ENCODE measurements at regions not wholly inside any gene's neighbourhood (a gene's known extent, or its start where the extent isn't known, plus 50 kb on each side); places are given as distances from the start of the nearest gene placed in this dataset.

DNA sequence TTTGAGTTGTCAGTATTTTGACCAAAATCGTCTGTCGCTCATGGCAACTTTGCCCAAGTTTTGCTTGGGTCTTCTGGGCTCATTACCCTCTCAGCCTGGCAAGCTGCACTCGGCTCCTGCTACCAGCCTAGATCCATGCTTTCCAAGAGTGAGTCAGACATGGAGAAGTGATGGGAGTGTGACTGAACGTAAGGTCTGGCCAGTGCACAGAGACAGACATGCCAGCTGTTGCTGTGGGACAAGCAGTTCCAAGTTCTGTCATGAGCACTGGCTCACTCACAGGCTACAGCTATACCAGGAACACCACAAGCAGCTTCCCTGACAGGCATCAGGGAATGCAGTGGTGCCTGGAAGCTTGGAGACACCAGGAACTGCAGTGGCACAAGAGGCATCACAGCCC, 338.9 kb downstream of the KDM5D start:
- TF ChIP-seq, protein P1, sequence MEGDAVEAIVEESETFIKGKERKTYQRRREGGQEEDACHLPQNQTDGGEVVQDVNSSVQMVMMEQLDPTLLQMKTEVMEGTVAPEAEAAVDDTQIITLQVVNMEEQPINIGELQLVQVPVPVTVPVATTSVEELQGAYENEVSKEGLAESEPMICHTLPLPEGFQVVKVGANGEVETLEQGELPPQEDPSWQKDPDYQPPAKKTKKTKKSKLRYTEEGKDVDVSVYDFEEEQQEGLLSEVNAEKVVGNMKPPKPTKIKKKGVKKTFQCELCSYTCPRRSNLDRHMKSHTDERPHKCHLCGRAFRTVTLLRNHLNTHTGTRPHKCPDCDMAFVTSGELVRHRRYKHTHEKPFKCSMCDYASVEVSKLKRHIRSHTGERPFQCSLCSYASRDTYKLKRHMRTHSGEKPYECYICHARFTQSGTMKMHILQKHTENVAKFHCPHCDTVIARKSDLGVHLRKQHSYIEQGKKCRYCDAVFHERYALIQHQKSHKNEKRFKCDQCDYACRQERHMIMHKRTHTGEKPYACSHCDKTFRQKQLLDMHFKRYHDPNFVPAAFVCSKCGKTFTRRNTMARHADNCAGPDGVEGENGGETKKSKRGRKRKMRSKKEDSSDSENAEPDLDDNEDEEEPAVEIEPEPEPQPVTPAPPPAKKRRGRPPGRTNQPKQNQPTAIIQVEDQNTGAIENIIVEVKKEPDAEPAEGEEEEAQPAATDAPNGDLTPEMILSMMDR (IDR thresholded peaks at IDR 0.05) = no peak
- ATAC-seq = no peak
- Histone ChIP-seq H3K27me3 (ENCODE audit: control insufficient read depth, insufficient read depth, low read length) (no peaks in the 10 kb centered on the region), H3K36me3 (ENCODE audit: control insufficient read depth, insufficient read depth, low read length) (no peaks in the 10 kb centered on the region), H3K4me1 (ENCODE audit: control insufficient read depth, insufficient read depth, low read length) (no peaks in the 10 kb centered on the region), H3K4me3 (ENCODE audit: low read length) (no peak overlapping the region), H3K9me3 (ENCODE audit: control insufficient read depth, insufficient read depth, low read length) (no peaks in the 10 kb centered on the region), H3K27ac (ENCODE audit: low read length) (no peak overlapping the region)
- intact Hi-C loops (cut with micrococcal nuclease) = no loop called here
- H3K4me3 Mint-ChIP-seq = no peak overlapping the region
- no peak overlapping the region for H3K27ac Mint-ChIP-seq
- 80% methylated on average over 4 of the region's 4 CpGs for WGBS (ENCODE audit: insufficient coverage)
- no peak for DNase-seq
- H3K4me1 Mint-ChIP-seq = no peaks in the 10 kb centered on the region
- H3K9me3 Mint-ChIP-seq = no peaks in the 10 kb centered on the region
- no peaks in the 10 kb centered on the region for H3K36me3 Mint-ChIP-seq
- H3K27me3 Mint-ChIP-seq (ENCODE audit: low read depth in 2 of 2) = no peaks in the 10 kb centered on the region

DNA sequence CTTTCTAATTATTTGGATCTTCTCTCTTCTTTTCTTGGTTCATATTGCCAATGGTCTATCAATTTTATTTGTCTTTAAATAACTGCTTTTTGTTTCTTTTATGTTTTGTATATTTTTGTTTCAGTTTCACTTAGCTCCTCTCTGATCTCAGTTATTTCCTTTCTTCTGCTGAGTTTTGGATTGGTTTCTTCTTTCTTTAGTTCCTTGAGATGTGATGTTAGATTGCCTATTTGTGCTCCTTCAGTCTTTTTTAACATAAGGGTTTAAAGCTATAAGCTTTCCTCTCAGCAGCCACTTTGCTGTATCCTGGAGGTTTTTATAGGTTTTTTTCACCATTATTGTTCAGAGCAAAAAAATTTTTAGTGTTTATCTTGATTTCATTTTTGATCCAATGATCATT, 351.6 kb downstream of the KDM5D start:
- no peaks in the 10 kb centered on the region for H3K36me3 Mint-ChIP-seq
- ATAC-seq (no peak), DNase-seq (peak in 1 of 2 donors; percentile 3)
- peaks cover 0 to 3% of the 10 kb centered on the region in 2 donors for H3K9me3 Mint-ChIP-seq
- peak overlapping the region in 1 of 2 donors; percentile 68 for H3K27ac Mint-ChIP-seq
- TF ChIP-seq, protein P1 (IDR thresholded peaks at IDR 0.05) = no peak
- intact Hi-C loops (cut with micrococcal nuclease) = no loop called here
- Histone ChIP-seq H3K4me1 (ENCODE audit: control insufficient read depth, insufficient read depth, low read length) (no peaks in the 10 kb centered on the region), H3K27ac (ENCODE audit: low read length) (no peak overlapping the region), H3K9me3 (ENCODE audit: control insufficient read depth, insufficient read depth, low read length) (no peaks in the 10 kb centered on the region), H3K36me3 (ENCODE audit: control insufficient read depth, insufficient read depth, low read length) (no peaks in the 10 kb centered on the region), H3K27me3 (ENCODE audit: control insufficient read depth, insufficient read depth, low read length) (no peaks in the 10 kb centered on the region), H3K4me3 (ENCODE audit: low read length) (no peak overlapping the region)
- H3K4me1 Mint-ChIP-seq = peaks cover 0 to 7% of the 10 kb centered on the region in 2 donors
- H3K4me3 Mint-ChIP-seq = no peak overlapping the region
- H3K27me3 Mint-ChIP-seq (ENCODE audit: low read depth in 2 of 2) = no peaks in the 10 kb centered on the region

DNA sequence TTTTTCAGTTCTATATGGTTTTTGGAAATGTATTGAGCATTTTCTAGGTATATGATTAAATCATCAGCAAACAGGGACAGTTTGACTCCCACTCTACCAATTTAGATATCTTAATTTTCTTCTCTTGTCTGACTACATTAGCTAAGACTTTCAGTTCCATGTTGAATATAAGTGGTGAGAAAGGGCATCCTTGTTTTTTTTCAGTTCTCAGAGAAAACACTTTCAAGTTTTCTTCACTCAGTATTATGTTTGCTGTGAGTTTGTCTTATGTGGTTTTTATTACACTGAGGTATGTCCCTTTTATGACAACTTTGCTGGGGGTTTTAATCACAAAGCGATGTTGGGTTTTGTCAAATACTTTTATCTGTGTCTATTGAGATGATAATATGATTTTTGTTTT, 352.6 kb downstream of the KDM5D start:
- TF ChIP-seq, protein P1 (IDR thresholded peaks at IDR 0.05) = no peak
- Histone ChIP-seq H3K9me3 (ENCODE audit: control insufficient read depth, insufficient read depth, low read length) (no peaks in the 10 kb centered on the region), H3K4me3 (ENCODE audit: low read length) (no peak overlapping the region), H3K27ac (ENCODE audit: low read length) (no peak overlapping the region), H3K27me3 (ENCODE audit: control insufficient read depth, insufficient read depth, low read length) (no peaks in the 10 kb centered on the region), H3K36me3 (ENCODE audit: control insufficient read depth, insufficient read depth, low read length) (no peaks in the 10 kb centered on the region), H3K4me1 (ENCODE audit: control insufficient read depth, insufficient read depth, low read length) (no peaks in the 10 kb centered on the region)
- Mint-ChIP-seq H3K27ac (no peak overlapping the region), H3K36me3 (no peaks in the 10 kb centered on the region), H3K27me3 (ENCODE audit: low read depth in 2 of 2) (no peaks in the 10 kb centered on the region), H3K4me3 (no peak overlapping the region), H3K4me1 (peaks cover 0 to 7% of the 10 kb centered on the region in 2 donors), H3K9me3 (peaks cover 0 to 3% of the 10 kb centered on the region in 2 donors)
- ATAC-seq = no peak
- no CpG with 5 or more reads among the region's 1 CpG for WGBS (ENCODE audit: insufficient coverage)
- DNase-seq = peak in 1 of 2 donors; percentile 19
- intact Hi-C loops (cut with micrococcal nuclease) = no loop called here

DNA sequence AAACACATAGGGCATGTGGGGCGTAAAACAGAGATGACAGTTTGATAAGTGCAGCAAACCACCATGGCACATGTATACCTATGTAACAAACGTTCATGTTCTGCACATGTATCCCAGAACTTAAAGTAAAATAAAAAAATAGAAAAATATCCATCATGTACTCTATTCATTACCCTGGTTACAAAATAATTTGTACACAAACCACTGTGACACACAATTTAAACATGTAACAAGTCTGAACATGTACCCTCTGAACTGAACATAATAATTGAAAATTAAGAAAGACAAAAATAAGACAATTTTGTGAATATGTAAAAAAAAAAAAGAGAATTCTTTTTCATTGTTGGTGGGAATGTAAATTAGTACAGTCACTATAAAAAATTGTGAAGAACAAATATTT, 379.2 kb downstream of the KDM5D start:
- ATAC-seq = no peak
- Histone ChIP-seq H3K36me3 (ENCODE audit: control insufficient read depth, insufficient read depth, low read length) (no peaks in the 10 kb centered on the region), H3K4me1 (ENCODE audit: control insufficient read depth, insufficient read depth, low read length) (no peaks in the 10 kb centered on the region), H3K9me3 (ENCODE audit: control insufficient read depth, insufficient read depth, low read length) (no peaks in the 10 kb centered on the region), H3K27me3 (ENCODE audit: control insufficient read depth, insufficient read depth, low read length) (no peaks in the 10 kb centered on the region), H3K4me3 (ENCODE audit: low read length) (no peak overlapping the region), H3K27ac (ENCODE audit: low read length) (no peak overlapping the region)
- Mint-ChIP-seq H3K36me3 (no peaks in the 10 kb centered on the region), H3K27ac (no peak overlapping the region), H3K27me3 (ENCODE audit: low read depth in 2 of 2) (no peaks in the 10 kb centered on the region), H3K4me3 (no peak overlapping the region), H3K4me1 (no peaks in the 10 kb centered on the region), H3K9me3 (no peaks in the 10 kb centered on the region)
- TF ChIP-seq, protein P1 (IDR thresholded peaks at IDR 0.05) = no peak
- intact Hi-C loops (cut with micrococcal nuclease) = no loop called here
- 100% methylated on average over 1 of the region's 2 CpGs for WGBS (ENCODE audit: insufficient coverage)
- DNase-seq = no peak
